Fibroblast of peridontal ligament (primary cell): ENCODE measurements at regions not wholly inside any gene's neighbourhood (a gene's known extent, or its start where the extent isn't known, plus 50 kb on each side); places are given as distances from the start of the nearest gene placed in this dataset.
A peak's percentile ranks its signal among the peaks of the same experiment; 100 is the strongest.
"Not testable (repeated sequence)": the region's sequence is repeated elsewhere in the genome, so short reads cannot be mapped to it uniquely, and the experiment has no call there.

Experiments used
- DNase-seq: peaks from one replicate; pipeline ENCODE4 v3.0.0-alpha.2; 2010; ENCODE audit errors: extremely low read depth

DNA sequence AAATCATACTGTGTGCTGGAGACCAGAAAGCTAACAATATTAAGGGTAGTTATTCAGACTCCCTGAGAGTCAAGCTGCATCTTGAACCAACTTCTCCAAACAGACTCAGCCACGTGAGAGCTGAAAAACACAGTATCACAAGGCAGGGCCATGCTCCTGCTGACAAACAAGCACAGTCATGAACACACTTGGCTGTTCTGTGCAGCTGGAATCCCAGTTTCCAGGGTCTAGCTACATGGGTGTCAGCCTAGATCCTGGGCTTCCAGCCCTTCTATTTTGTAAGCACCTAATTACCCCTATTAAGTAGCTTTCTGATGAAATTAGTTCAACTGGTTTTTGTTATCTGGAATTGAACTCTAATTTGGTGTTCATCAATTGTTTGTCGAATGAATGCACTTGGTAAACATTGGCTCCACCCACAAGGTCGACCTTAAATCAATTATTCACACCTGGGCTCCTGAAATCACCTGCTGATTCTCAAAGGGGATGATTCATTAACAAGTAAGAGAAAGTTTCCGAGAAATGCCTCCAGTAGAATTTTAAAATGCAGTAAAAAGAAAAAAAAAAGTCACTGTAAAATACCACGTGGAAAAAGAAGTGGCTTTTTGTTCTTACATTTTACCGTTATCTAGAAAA is 179.3 kb downstream of the ZC3H11B start:
- DNase-seq: no peak

DNA sequence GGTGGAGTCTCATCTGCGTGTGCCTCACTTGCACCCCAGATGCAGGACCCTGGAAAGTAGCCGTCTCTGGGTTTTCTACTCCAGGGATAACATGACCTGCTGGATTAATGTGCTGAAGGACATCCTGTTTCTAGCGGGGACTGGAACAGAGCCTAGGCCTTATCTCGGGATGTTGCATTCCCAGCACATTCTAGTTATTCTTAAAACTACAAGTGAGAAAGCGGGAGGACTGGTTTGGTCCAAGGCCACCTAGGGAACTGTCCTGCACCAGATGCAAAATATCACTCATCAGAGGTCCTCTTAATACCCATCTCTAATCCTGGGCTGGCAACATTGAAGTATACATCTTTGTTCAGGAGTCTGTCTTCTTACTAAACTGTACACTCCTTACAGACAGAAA is 179.9 kb downstream of the ZC3H11B start:
- DNase-seq: no peak

DNA sequence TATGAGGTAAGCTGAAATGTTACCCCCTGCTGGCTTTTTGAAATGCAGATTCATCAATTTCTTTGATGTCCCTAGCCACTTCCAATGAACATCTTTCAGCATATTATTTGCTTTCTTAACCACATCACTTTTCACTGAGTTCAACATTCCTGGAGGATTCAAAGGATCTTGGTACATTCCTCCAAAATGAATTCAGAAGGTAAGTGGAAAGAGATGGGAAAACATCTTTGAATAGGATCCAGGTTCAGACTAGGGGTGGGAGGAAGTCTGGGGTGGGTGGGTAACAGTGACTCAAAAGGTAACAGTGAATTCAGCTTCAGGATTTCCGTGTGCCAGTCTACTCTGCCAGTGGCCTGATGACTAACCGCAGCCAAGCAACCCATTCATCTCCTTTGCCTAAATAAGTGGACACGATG is 180.7 kb downstream of the ZC3H11B start:
- no peak for DNase-seq

DNA sequence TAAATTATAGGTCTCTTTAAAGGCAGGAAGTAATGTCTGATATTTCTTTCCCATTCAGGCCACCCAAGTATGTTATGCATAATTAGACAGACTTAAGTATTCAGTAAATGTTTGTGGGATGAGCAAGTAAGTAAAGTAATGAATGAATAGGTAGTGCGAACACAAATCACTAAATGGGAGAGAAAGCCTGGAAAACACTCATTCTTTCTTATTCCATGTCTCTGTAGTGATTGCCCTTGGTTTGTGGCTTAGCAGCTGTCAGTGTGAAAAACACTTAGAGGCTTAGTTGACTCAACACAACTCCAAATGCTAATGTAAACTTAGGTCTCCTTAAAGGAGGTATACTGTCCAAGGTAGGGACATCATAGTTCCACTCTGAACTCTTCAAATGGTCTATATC is 182.5 kb downstream of the ZC3H11B start:
- DNase-seq: no peak

DNA sequence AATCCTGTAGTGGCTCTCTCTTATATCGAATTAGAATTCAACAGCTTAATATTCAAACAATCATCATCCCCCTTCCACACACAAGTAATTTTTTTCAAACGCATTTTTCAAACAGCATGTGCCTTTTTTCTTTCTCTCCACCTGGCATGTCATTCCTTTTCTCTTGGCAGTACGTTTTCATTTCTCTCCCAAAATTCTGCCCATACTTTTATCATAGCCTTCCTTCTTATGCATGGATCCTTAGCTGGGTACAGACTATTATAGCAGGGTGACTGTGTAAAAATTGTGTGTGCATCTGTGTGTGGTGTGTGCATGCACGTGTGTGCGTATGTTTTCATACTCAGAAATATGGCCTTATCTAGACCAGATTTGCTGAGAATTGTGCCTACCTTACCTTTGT is 184.3 kb downstream of the ZC3H11B start:
- DNase-seq: no peak

DNA sequence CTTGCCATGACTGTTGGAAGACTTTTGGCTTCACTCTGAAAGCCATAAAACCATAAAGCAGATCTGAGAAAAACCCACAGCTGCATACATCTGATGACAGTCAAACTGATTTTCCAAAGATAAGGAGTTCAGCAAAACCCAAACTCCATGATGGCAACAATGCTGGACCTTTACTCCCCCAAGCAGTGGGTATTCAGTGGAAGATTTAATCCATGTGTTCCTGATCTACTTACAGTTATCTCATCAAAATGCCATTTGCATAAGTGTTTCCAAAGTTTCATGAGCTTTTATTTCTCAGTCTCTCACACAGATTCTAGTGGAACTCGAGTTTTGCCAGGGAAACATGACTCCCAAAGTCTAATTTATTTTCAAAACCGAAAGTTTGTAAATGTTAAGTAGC is 184.9 kb downstream of the ZC3H11B start:
- DNase-seq: peak; percentile 76

DNA sequence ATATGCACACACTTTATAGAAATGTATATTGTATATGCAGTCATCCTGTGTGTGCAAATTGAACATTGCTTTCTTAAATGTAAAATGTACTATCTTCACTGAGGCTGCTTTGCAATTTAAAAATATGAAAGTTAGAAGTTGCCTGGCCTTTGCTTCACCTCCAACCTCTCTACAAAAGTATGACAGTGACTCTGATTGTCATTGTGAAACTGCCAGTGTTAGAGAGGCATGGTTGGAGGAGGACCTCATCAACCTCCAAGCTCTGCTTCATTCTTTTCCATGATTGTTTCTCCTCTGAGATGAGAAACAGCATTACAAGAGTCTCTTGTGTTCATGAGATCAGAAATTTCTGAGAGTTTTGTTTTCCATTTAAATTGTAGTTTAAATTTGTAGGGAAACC is 185.5 kb downstream of the ZC3H11B start:
- DNase-seq: no peak

DNA sequence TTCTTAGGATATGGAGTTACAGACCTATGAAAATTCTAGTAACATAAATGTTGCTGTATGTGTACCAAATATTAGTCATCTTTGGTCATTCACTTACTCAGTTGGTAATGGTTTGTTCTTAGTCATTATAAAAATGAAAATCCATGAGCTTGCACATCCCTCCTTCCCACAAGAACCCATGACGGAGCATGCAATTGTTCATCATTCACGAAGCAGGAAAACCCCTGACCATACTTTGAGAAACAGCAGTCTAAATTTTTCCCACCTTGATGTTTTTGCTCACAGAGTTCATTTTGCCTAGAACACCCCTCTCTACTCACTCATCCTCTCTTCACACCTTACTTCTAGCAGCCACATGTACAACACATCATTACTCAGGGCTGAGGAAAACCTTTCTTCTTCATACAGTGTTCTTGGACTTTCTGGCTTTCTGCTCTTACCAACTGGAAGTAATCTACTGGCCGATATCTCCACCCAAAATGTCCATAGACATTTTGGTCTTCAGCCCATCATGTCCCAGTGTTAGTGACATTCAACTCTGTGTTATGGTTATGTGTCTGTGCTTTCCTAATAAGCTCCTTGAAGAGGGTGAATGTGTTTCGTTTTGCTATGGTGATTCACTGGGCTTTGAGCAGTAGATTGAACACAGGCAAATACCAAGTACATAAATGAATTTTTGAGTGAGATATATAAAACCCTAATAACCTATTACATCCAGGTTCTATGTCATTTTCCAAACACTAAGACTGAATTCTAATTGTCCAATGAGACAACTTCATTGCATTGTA is 189.9 kb downstream of the ZC3H11B start:
- DNase-seq: peak; percentile 74

DNA sequence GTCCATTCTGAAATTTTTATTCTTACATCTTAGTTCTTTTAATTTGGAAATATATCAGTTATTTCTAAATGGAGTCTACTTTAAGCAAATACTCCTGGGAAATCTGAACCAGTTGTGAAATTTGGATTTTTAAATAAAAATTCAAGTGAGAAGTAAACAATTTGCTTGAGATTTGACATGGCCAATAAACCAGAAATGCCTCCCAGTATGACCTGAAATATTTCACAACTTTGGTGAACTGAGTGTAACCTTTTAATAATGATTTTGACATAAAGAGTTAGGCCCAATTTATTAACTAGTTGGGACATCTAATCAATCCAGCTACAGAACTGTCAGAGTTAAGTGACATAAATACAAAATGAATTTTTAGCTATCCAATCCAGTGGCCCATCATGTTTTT is 192.0 kb downstream of the ZC3H11B start:
- DNase-seq: peak; percentile 42

DNA sequence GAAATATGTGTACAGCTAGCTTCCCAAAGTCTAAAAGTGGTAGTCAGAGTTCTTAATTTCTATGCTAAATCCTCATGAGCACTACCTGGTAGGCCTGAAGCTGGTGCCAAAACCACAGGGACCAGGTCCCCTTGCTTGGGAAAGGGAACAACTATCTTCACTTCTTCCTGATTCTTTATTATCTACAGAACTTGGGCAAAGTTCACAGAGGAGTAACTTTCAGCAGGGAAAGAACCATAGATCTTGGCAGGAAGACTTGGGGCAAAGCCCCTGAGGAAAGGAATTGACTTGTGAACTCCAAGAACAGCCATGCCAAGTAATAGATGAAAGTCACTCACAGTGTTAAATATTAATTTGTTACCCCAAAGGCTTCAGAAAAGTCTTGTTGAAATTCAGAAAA is 193.0 kb downstream of the ZC3H11B start:
- DNase-seq: no peak

DNA sequence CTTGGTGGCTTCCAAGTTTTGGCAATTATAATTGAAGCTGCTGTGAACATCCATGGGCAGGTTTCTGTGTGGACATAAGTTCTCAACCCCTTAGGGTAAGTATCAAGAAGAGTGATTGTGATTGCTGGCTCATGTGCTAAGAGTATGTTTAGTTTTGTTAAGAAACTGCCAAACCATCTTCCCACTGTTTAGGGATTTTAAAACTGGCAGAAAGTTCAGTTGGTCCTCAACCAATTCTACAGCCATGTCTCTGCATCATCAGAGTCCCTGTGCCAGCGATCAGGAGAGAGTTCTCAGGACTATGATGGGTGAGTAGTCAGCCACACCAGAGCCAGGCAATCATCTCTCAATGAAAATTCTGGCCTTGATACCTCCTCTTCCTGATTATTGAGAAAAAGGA is 193.8 kb downstream of the ZC3H11B start:
- peak; percentile 85 for DNase-seq

DNA sequence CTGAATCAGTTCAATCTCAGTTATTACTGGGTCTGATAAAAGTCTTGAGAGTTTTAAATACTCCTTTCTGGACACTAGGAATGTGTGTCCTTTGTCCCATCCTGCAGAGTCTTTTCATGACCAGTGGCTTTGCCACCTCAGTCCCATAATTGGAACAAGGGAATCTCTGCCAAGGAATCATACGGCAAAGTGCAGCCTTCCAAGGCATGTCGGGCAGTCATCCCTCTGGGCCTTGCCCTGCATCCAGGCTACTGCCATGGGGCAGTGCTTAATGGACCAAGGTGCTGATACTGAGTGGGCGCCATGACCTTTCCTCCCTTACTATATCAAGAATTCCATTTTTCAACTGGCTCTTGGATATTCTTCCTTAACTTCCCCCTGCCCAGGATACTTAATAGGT is 195.3 kb downstream of the ZC3H11B start:
- DNase-seq: no peak

DNA sequence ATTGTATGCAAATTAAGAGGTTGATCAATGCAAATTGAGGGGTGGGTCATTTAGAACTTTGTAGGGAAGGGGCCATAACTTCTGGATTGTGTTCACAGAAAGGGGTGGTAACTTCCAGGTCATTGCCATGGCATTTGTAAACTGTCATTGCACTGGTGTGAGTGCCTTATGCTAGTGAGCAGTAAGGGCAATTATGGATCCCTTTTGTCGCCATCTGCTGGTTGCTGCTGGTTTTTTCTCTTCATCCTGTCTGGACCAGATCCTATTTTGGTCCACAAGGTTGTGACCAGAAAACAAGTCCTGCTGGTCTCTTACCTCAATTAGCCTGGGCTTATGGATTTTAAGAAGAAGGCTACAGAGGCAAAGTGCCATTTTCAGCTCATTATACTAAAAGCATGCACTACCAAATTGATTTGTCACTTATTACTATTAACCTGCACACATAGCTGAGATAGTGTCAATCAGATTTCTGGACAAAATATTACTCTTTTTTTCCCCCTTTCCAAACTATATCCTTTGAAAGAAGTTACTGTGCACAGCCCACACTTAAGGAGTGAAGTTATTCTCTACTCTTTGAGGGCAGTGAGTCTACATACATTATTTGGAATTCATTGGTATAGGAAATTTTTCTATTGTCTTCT is 196.2 kb downstream of the ZC3H11B start:
- DNase-seq: peak; percentile 58

DNA sequence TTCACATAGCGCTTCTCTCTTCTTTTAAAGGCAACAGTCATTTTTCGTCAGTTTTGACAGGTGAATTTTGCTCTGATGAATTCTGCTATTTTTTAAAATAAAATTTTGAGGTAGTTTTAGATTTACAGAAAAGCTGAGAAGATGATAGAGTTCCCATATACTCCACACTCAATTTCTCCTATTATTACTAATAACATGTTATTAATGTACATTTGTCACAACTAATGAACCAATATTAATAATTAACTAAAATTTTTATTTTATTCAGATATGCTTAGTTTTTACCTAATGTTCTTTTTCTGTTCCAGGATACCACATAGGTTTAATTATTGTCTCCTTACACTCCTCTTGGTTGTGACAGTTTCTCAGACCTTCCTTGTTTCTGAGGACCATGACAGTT is 197.0 kb downstream of the ZC3H11B start:
- DNase-seq: no peak

DNA sequence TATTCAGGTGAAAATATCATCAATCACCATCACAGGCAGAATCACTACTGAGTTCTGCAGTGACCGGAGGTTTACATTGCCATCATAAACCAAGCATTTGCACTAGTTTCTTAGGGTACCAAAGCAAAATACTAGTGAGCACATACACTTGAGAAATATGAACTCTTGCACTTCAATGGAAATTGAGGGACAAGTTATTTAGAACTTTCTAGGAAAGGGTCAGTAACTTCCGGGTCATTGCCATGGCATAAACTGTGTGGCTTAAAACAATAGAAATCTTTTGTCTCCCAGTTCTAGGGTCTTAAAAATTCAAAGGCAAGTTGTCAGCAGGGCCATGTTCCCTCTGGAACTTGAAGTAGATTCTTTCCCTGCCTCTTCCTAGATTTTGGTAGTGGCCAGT is 197.5 kb downstream of the ZC3H11B start:
- no peak for DNase-seq

DNA sequence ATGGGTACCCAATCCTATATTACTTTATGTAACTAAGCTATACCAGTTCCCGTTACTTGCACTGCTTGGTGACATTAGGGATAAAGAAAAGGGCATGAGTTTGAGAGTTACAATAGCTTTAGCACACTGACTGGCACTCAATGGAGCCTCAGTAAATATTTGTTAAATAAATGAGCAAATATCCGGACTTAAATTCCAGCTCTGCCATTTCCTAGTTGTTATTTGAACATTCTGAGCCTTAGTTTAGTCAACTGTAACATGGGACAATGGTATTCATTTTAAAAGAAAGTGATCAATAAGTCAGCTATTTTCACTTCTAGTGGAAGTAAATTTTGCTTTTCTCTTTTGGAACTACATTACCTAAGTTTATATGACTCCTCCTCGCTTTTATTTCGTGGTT is 198.7 kb downstream of the ZC3H11B start:
- DNase-seq: no peak

DNA sequence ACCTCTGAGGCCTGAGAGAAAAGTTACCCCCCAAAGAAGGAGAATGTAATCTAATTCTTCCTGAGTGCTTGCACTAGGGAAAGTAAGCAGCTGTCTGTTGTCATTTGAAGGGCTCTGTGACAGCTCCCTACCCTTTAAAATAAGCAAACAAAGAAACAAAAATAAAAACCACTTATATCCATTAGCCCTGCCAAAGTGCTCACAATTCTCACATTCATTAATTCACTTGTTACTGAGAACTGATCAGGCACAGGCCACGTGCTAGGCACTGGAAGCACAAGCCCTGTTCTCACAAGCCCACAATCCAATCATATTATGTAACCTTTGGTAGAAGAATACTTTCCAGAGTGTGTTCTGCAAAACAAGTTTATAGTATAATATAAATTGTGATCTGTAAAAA is 199.4 kb downstream of the ZC3H11B start:
- no peak for DNase-seq

DNA sequence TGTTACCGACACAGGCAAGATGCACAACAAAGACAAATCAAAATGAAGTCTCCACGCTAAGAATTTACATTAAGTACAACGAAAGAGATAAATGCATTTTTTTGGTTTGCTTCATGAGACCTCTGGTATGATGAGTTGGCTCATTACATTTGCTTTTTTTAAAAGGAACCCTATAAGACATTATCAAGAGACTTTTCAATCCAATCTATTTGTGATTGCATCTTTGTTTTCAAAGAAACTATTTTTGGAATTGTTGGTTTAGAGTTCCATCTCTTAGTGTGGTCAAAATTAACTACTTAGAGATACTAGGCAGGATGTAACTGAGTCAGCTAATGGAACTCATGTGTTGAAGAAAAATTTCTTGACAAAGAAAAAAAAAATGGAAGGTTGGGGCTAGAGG is 200.1 kb downstream of the ZC3H11B start:
- DNase-seq: peak; percentile 75

DNA sequence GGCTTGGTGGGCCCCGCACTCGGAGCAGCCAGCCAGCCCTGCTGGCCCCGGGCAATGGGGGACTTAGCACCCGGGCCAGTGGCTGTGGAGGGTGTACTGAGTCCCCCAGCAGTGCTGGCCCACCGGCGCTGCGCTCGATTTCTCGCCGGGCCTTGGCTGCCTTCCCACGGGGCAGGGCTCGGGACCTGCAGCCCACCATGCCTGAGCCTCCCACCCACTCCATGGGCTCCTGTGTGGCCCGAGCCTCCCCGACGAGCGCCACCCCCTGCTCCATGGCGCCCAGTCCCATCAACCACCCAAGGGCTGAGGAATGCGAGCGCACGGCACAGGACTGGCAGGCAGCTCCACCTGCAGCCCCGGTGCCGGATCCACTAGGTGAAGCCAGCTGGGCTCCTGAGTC is 202.2 kb downstream of the ZC3H11B start:
- not testable (repeated sequence) for DNase-seq

DNA sequence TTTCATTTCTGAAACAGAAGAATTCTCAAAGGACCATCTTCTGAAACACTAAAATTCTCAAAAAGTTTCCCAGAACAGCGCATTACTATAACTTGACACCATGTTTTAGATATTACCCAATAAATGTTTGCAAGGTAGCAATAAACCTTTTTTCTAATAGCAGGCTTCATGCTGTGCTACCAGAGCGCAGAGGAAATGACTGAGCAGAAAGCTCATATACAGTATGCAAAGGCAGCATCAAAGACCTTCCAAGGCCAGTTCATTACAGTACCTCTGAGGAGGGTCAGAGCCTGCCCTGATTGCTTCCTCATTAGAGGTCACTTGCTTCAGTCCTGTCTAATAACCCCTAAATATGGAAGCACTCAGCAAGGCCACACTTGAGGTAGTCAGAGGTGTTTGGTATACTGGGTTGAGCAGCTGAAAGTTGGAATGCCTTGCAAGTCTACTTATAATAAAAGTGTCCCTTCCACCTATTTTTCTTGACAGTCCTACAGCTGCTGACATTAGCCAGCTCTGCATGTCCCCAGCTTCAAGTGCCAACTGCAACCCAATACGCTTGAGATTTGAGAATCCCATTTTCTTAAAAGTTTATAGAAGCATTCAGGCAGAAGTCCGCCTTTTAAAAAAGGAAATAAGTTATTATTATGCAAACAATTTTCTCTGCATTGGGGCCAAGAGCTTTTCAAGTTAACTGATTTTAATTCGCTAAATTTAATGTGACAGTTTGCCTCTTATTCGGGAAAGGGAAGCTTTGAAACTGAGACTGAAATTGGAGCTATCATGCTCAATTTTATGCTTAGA is 207.2 kb downstream of the ZC3H11B start:
- DNase-seq: no peak

DNA sequence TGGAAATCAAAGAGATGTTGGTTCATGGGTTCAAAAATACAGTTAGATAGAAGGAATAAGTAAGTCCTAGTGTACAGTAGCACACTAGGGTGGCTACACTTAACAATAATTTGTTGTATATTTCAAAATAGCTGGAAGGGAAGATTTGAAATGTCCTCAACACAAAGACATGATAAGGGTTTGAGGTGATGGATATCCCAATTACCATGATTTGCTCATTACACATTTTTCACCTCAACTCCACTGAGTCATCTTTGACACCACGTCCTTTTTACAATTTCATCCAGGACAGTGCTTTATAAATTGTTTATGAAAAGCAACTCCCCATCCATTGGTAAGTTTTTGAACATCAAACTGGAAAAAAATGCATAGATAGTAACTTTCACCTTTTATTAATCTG is 208.3 kb downstream of the ZC3H11B start:
- DNase-seq: no peak

DNA sequence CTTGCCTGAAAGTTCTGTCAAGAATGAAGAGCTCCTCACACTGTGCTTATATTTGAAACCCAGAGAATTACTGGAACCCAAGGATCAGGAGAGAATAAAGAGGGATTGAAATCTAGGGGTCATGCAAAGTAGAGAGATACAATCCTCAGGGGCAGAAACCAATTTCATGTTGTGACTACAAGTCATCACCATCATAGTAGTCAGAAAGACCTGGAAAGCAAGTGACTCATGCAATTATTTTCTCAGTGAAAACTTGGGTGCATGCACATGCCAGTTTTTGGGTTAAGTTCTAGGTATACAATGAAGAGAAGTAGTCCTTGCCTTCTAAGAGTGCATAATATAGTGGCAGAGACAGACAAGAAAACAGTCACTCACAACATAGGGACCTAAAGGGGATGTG is 210.0 kb downstream of the ZC3H11B start:
- no peak for DNase-seq
